GM23338 (cell line): ENCODE measurements at regions not wholly inside any gene's neighbourhood (a gene's known extent, or its start where the extent isn't known, plus 50 kb on each side); places are given as distances from the start of the nearest gene placed in this dataset.

ENCODE experiments used
- ATAC-seq: fragments of 200-7000 bp; cut with Tn5 transposase; 3 replicates; pipeline ENCODE4 v1.9.1; 2020
- DNase-seq: peaks from one replicate; pipeline ENCODE4 v3.0.0-alpha.2; 2015; ENCODE audit warnings: low spot score
- H2AFZ ChIP-seq: fragments of 200-600 bp; sonication (generic); 2 replicates; pipeline ENCODE4 v1.8.0; 2016; ENCODE audit warnings: antibody characterized with exemption, mild to moderate bottlenecking, moderate library complexity
- H3F3A ChIP-seq: fragments of 200-600 bp; sonication (generic); replicated peaks from 2 replicates; pipeline ENCODE4 v1.8.0; 2017; ENCODE audit warnings: antibody characterized with exemption, mixed run types, low read depth
- H3K27ac ChIP-seq: fragments of 200-600 bp; sonication (generic); 2 replicates; pipeline ENCODE4 v1.6.1; 2016; ENCODE audit warnings: low read depth
- H3K27me3 ChIP-seq: fragments of 200-600 bp; sonication (generic); 2 replicates; pipeline ENCODE4 v1.8.0; 2016; ENCODE audit warnings: mild to moderate bottlenecking, mixed run types, moderate library complexity; ENCODE audit not compliant: insufficient read depth
- H3K36me3 ChIP-seq: fragments of 200-600 bp; sonication (generic); 2 replicates; pipeline ENCODE4 v1.8.0; 2016; ENCODE audit warnings: mild to moderate bottlenecking; ENCODE audit not compliant: insufficient read depth
- H3K4me1 ChIP-seq: fragments of 200-600 bp; sonication (generic); 2 replicates; pipeline ENCODE4 v1.8.0; 2016; ENCODE audit warnings: mild to moderate bottlenecking, moderate library complexity; ENCODE audit not compliant: insufficient read depth
- H3K4me2 ChIP-seq: fragments of 200-600 bp; sonication (generic); 2 replicates; pipeline ENCODE4 v1.7.1; 2017; ENCODE audit warnings: mixed run types
- H3K4me3 ChIP-seq: fragments of 200-600 bp; sonication (generic); 2 replicates; pipeline ENCODE4 v1.6.1; 2016; ENCODE audit warnings: mixed run types
- H3K79me2 ChIP-seq: fragments of 200-600 bp; sonication (generic); replicated peaks from 2 replicates; pipeline ENCODE4 v1.8.0; 2017; ENCODE audit warnings: mild to moderate bottlenecking; ENCODE audit not compliant: insufficient read depth
- H3K9me2 ChIP-seq: fragments of 200-600 bp; sonication (generic); 2 replicates; pipeline ENCODE4 v1.8.0; 2017; ENCODE audit not compliant: insufficient read depth
- H4K20me1 ChIP-seq: fragments of 200-600 bp; sonication (generic); replicated peaks from 2 replicates; pipeline ENCODE4 v1.8.0; 2017; ENCODE audit warnings: mild to moderate bottlenecking; ENCODE audit not compliant: insufficient read depth
- H3K27ac Mint-ChIP-seq: 2 replicates; pipeline ENCODE4 v1.8.0; 2020; ENCODE audit warnings: inconsistent platforms, mild to moderate bottlenecking, moderate library complexity, mixed read lengths
- H3K27me3 Mint-ChIP-seq: 3 replicates; pipeline ENCODE4 v1.8.0; 2022; ENCODE audit warnings: low read depth, mild to moderate bottlenecking, moderate library complexity, mixed read lengths, inconsistent platforms; ENCODE audit not compliant: insufficient read depth, poor library complexity
- H3K36me3 Mint-ChIP-seq: 3 replicates; pipeline ENCODE4 v1.8.0; 2021; ENCODE audit warnings: low read depth, mild to moderate bottlenecking, inconsistent platforms, moderate library complexity, mixed read lengths
- H3K4me1 Mint-ChIP-seq: 3 replicates; pipeline ENCODE4 v1.8.0; 2020; ENCODE audit warnings: mild to moderate bottlenecking, inconsistent platforms, mixed read lengths
- H3K4me3 Mint-ChIP-seq: 3 replicates; pipeline ENCODE4 v1.8.0; 2021; ENCODE audit warnings: moderate library complexity, mild to moderate bottlenecking, inconsistent platforms, mixed read lengths
- H3K9me3 Mint-ChIP-seq: 3 replicates; pipeline ENCODE4 v1.8.0; 2020; ENCODE audit warnings: moderate library complexity, mild to moderate bottlenecking, inconsistent platforms, mixed read lengths
- CREB1 ChIP-seq: fragments of 250-450 bp; sonication (Bioruptor Pico); IDR thresholded peaks from 2 replicates; pipeline ENCODE4 v1.5.0; 2020; ENCODE audit warnings: low read depth, mild to moderate bottlenecking, moderate library complexity
- CTCF ChIP-seq, 2 experiments: fragments of 200-600 bp in 1 of 2; sonication (generic) in 1 of 2; conservative IDR thresholded peaks; 2 replicates each; pipeline versions ENCODE4 v1.5.1 to v1.6.1; 2016 to 2017; ENCODE audit warnings: antibody characterized with exemption in 2 of 2, low read depth in 2 of 2, mild to moderate bottlenecking in 2 of 2, moderate library complexity in 1 of 2
- ETS1 ChIP-seq: IDR thresholded peaks from 2 replicates; pipeline ENCODE4 v1.6.1; 2016; ENCODE audit warnings: antibody characterized with exemption
- EZH2 ChIP-seq: fragments of 200-600 bp; sonication (generic); IDR thresholded peaks from one replicate; pipeline ENCODE4 v1.8.0; 2017; ENCODE audit warnings: antibody characterized with exemption, mild to moderate bottlenecking, low read depth; ENCODE audit not compliant: unreplicated experiment
- EZH2phosphoT487 ChIP-seq: fragments of 200-600 bp; sonication (generic); IDR thresholded peaks from one replicate; pipeline ENCODE4 v1.8.1; 2018; ENCODE audit warnings: antibody characterized with exemption; ENCODE audit not compliant: unreplicated experiment
- JUNB ChIP-seq: IDR thresholded peaks from one replicate; pipeline ENCODE4 v1.6.1; 2016; ENCODE audit warnings: antibody characterized with exemption; ENCODE audit not compliant: unreplicated experiment
- NANOG ChIP-seq: IDR thresholded peaks from 2 replicates; pipeline ENCODE4 v1.6.1; 2016; ENCODE audit warnings: antibody characterized with exemption, borderline replicate concordance
- ZNF114 ChIP-seq: fragments of 250-450 bp; sonication (Bioruptor Pico); IDR thresholded peaks from 2 replicates; pipeline ENCODE4 v1.5.0; 2020; ENCODE audit warnings: mild to moderate bottlenecking, moderate library complexity
- ZNF331 ChIP-seq: fragments of 250-450 bp; sonication (Bioruptor Pico); IDR thresholded peaks from 2 replicates; pipeline ENCODE4 v1.5.0; 2020; ENCODE audit warnings: low read depth, mild to moderate bottlenecking, moderate library complexity
- ZNF462 ChIP-seq: fragments of 250-450 bp; sonication (Bioruptor Pico); IDR thresholded peaks from 2 replicates; pipeline ENCODE4 v1.5.0; 2020; ENCODE audit warnings: mild to moderate bottlenecking, moderate library complexity

- Histone ChIP-seq H3K9me2 (no peaks in the 10 kb centered on the region), H3K4me2 (no peak overlapping the region), H3K4me3 (no peak overlapping the region), H3K79me2 (no peaks in the 10 kb centered on the region), H3K36me3 (no peaks in the 10 kb centered on the region), H3K27me3 (no peaks in the 10 kb centered on the region), H3F3A (0 out of 2 replicates have a peak, but pooled peaks cover 7% of the 10 kb centered on the region), H2AFZ (no peak overlapping the region), H4K20me1 (no peaks in the 10 kb centered on the region), H3K27ac (no peak overlapping the region), H3K4me1 (peaks cover 28% of the 10 kb centered on the region)
- Mint-ChIP-seq H3K27ac (no peak overlapping the region), H3K4me1 (peaks cover 23% of the 10 kb centered on the region), H3K9me3 (peaks cover 29% of the 10 kb centered on the region), H3K4me3 (no peak overlapping the region), H3K36me3 (peaks cover 27% of the 10 kb centered on the region), H3K27me3 (peaks cover 7% of the 10 kb centered on the region)
- ATAC-seq (no peak), DNase-seq (no peak)
- TF ChIP-seq ETS1 (no peak), EZH2 (no peak), ZNF114 (CRISPR knock-in tag) (no peak)
Observed at GRCh38 chr11:92154110-92154509, 70.5 kb upstream of the FAT3 start.

DNA sequence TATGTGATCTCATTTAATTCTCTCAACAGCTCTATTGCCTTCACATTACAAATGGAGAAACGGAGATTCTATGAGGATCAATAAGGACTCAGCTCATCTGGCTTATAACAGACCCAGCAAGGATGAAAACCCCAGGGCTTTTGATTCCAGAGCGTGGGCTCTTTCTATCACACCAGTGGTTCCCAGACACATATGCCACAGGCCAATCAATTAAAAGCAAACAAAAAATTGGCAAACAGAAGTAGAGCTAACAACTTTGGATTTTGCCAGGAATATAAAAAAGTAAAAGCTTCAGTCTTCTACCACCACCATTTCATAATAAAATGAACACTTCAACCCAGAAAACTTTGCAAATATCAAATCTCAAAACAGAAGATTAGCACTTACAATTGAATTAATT is 71.1 kb upstream of the FAT3 start:
- no peak overlapping the region for H3K4me3 ChIP-seq
- Mint-ChIP-seq H3K27me3 (peaks cover 7% of the 10 kb centered on the region), H3K27ac (no peak overlapping the region), H3K36me3 (peaks cover 22% of the 10 kb centered on the region), H3K4me3 (no peak overlapping the region), H3K4me1 (peaks cover 23% of the 10 kb centered on the region), H3K9me3 (peaks cover 24% of the 10 kb centered on the region)
- H3F3A ChIP-seq = 0 out of 2 replicates have a peak, but pooled peaks cover 7% of the 10 kb centered on the region
- H2AFZ ChIP-seq = no peak overlapping the region
- peaks cover 28% of the 10 kb centered on the region for H3K4me1 ChIP-seq
- no peaks in the 10 kb centered on the region for H3K79me2 ChIP-seq
- DNase-seq = no peak
- no peaks in the 10 kb centered on the region for H3K27me3 ChIP-seq
- H3K9me2 ChIP-seq = no peaks in the 10 kb centered on the region
- H3K36me3 ChIP-seq = no peaks in the 10 kb centered on the region
- no peak overlapping the region for H3K27ac ChIP-seq
- no peak overlapping the region for H3K4me2 ChIP-seq
- ATAC-seq = no peak
- no peaks in the 10 kb centered on the region for H4K20me1 ChIP-seq
- TF ChIP-seq CREB1 (CRISPR knock-in tag) (no peak), ZNF331 (CRISPR knock-in tag) (no peak), NANOG (no peak), CTCF (conservative IDR thresholded peaks at IDR 0.05; ENCODE audit: low read depth in 2 of 2) (no peak), ZNF114 (CRISPR knock-in tag) (no peak), JUNB (no peak), ETS1 (no peak), EZH2phosphoT487 (no peak), ZNF462 (no peak)
